GM21619 (cell line): ENCODE measurements at regions not wholly inside any gene's neighbourhood (a gene's known extent, or its start where the extent isn't known, plus 50 kb on each side); places are given as distances from the start of the nearest gene placed in this dataset.

Experiments
- ATAC-seq: cut with Tn5 transposase; IDR thresholded peaks from one replicate; pipeline ENCODE4 v1.9.1; 2021; ENCODE audit not compliant: unreplicated experiment

DNA sequence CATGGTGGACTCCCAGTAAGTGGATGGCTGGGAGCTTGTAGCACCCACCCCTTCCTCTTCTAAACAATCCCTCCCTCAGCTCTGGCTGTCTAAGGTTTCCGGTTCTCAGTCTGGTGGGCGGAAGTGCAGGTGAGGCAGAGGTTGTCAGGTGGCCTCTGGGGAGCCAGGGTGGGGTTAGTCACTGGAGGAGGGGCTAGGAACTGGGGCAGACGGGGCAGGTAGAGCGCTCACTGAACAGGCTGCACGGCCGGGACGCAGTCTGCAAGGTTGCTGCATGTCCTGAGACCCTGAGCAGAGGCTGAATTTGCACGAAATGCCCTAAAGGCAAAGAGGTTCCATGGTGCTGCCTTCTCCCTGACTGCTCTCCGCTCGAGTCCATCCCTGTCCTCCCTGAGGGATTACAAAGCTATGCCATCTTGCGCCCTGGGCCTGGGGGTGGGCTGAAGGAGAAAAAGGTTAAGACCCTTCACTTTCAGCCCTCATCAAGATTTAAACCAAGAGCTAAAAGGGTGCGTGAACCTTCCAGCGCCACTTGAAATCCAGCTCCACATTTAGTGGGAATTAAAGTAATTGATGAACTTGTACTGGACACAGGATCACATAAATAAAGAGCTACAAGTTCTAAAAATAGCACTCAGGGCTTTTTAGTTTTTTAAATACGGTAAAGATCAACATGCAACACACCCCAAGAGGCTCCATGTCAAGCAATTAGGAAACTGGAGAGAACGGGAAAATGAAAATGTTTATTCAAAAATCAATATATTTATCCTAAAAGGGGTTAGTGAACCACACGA lies 62.3 kb upstream of the CTBP2 start:
- no peak for ATAC-seq

DNA sequence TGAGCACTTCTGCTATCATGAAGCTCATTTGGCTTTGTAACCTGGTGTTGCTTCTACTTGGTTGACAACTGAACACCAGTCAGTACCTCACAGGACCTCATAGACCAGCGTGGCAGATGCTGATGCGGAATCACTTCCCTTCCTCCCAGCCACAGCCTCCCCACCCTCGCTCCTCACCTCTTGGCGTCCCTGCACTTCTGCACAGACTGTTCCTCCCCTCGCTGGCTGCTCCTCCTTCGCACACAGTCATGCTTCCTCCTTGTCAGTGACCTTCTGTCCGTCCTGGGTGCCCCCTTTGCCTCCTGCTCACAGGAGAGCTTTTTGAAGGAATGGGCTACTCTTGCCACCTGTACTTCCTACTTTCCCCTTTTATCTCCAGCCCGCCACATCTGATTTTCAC lies 61.4 kb upstream of the CTBP2 start:
- no peak for ATAC-seq

DNA sequence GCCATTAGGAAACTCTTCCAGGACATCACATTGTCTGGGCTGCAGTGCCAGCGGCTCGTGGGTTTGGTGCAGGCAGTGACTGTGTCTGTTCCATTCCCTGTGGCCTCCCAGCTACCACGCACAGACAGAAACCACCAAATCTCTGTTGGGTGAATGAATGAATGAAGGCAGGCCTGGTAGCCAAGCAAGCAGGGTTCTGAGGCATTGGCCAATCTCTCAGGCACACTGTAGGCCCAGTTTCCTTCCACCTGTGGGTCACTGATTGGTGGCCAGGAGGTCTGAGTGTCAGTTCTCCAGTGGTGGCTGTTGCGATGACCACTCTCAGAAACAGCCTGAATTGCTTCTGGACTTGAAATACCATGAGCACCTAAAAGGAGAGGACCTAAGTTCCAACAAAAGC lies 59.4 kb upstream of the CTBP2 start:
- ATAC-seq, result no peak

DNA sequence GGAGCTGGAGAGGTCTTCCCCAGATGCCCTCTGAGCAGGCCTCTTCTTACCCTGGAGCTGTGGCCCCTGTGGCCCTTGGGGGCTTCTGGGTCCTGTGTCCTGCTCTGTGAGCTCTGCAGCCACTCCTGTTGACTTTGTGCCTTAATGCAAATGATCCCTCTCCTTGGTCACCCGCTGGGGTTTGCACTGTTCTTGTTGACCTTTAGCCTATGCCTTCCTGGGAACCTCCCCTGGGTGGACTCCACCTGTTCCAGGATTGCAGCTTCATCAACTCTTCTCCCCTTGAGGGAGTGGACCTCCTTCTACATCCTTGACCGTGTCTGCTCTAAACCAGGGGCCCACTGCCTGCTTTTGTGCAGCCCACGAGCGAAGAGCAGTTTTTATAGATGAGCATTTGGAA lies 58.6 kb upstream of the CTBP2 start:
- ATAC-seq, result no peak

DNA sequence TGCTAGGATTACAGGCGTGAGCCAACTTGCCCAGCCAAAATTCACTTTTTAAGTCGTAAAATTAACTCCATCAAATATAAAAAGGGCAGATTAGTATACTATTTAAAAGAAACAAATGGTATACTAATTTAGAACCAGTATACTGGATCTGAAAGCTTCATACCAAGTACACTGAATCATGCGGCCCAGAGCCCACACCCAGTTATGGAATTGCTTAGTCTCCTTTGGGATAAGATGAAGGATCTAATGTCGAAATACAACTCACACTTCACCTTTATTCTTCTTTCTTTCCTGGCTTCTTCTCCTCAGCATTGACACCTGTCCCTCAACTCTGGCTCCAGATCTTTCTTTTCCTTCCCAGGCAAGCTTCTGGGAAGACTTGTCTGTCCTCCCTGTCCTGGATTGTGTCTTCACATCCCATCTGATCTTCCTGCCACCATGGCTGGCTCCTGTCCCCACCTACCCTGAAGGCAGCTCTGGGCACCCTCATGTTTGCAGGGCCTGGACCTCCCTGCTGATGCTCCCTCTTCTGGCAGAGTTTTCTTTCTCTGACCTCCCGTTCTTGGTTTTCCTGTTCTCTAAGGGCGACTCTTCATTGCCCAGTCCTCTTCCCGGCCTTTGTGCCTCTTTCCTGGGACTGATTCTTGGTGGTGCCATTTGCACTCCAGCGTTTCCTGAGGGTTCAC lies 57.8 kb upstream of the CTBP2 start:
- no peak for ATAC-seq

DNA sequence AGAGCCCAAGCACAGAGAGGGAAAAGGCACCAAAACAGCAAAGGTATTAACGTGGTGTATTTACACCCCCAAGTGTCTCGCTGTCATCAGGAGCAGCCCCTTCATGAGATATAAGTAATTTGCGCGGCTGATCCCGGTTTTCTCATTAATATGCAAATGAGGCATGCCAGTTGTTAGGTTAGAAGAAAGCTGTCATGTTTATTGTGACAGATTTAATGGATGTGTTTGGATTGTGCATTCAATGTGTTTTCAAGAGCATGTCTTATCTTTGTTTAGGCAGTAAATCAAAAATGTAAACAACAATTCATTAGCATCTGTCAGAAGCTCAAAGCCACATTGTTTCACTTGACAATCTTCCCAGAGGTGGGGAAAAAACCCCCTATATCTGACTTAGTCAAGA lies 56.5 kb upstream of the CTBP2 start:
- no peak for ATAC-seq

DNA sequence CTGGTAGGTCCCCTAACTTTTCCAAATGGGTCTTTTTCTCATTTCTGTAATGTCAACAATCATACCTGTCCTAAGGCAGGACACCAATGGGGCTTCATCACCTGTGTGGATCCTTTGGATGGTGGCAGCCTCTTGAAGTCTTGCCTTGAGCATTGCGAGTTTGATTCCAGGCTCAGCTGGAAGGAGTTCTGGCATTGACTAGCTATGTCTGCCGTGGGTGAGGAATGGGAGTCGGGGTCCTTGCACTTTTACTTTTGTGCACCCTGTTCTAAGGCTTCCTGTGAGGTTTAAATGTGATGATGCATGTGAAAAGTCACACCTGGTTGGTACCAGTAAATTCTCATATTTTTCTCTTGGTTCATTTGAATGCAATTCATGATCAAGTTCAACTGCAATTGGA lies 55.9 kb upstream of the CTBP2 start:
- no peak for ATAC-seq

DNA sequence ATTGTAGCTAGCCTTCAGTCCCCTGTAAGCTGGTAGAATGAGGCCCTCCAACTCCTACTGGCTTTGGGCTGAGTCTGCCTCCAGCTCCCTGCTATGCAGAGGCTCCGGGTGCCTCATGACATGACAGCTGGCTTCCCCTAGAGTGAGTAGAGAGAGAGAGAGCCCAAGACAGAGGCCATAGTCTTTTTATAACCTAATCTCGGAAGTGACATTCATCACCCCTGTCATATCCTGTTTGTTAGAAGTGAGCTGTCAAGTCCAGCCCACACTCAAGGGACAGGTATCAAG lies 53.9 kb upstream of the CTBP2 start:
- ATAC-seq, result no peak

DNA sequence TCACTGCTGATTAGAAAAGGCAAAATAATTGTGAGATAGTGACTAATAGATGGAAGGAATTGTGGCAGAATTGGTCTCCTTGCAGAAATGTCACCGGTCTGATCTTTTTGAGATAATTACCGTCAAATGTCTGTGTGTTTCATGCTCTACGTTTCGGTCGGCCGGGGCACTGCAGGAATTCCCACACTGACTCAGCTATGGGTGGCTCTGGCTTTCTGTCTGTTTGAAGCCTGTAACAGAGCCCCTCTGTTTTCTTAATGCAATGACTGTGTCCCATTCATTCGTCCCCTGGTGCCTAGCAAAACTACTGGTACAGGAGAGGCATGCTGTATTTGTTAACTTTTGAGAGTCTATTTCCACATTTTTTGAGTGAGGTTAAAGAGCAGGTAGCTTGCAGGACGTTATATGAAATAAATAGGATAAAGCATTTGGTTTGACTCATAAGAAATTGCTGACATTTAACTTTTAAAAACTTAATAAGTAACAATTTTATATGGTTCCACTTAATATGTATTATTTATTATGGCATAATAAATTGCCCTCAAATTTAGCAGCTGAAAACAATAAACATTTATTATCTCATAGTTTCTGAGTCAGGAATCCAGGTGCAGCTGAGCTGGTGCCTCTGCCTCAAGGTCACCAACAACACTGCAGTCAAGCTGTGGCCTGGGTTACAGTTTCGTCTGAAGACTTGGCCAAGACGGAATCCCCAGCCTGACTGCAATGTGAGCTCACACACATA lies 53.3 kb upstream of the CTBP2 start:
- ATAC-seq, result no peak

DNA sequence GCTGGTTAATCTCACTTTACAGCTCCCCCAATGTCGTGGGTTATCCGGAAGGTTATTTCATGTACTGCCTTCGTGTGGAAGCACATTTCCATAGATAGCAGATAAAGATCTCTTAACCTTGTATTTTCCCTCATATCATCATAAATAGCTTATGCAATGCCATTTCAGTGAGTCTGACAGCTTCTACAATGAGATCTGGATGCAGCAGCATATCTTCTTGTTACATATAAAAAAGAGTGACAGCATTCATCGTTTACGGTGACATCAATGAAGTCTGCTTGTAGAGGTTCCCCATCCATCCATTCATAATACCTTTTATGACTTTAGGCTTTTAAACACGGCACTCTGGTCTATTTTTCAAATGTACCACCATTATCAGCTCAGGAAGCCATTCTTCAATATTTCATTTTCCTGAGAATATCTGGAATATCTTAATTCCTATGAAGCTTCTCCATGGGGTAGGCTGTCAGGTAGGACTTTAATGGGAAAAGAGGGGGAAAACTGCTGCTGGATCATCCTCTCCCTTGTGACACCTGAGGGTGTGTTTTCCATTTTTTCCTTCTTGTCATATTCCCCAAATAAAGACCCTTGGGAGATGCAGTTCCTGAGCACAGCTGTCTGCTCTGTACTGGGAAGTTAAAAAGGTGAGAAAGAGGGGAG lies 51.9 kb upstream of the CTBP2 start:
- ATAC-seq, result no peak
